ENCODE measurements at regions not wholly inside any gene's neighbourhood (a gene's known extent, or its start where the extent isn't known, plus 50 kb on each side); places are given as distances from the start of the nearest gene placed in this dataset.

- no peak for DNase-seq (ENCODE audit: low read depth)
These were observed 51.5 kb upstream of the ANTXR2 start for GRCh38 chr4:80124246-80125211.
